WTC11 (cell line): ENCODE measurements at regions not wholly inside any gene's neighbourhood (a gene's known extent, or its start where the extent isn't known, plus 50 kb on each side); places are given as distances from the start of the nearest gene placed in this dataset.

ENCODE experiments used
- ATAC-seq: fragments of 200-7000 bp; cut with Tn5 transposase; 2 replicates; pipeline ENCODE4 v1.10.0; 2021; ENCODE audit warnings: mild to moderate bottlenecking, moderate library complexity
- CTCF ChIA-PET: fragments of 300-600 bp; sonication (Branson Sonifier 250); formaldehyde crosslinking; loops from one replicate; lab custom pipeline; 2021; ENCODE audit warnings: antibody characterized with exemption; lab: Charles Lee
- POLR2A ChIA-PET: fragments of 350-600 bp; sonication (Branson Sonifier 250); formaldehyde crosslinking; loops from one replicate; lab custom pipeline; 2021; ENCODE audit warnings: antibody characterized with exemption; lab: Charles Lee
- DNase-seq: peaks from one replicate; pipeline ENCODE4 v3.0.0; 2021; ENCODE audit warnings: low spot score
- H3K27ac Mint-ChIP-seq: 2 replicates; pipeline ENCODE4 v1.8.0; 2021; ENCODE audit warnings: mixed read lengths
- H3K27me3 Mint-ChIP-seq: 2 replicates; pipeline ENCODE4 v1.8.0; 2021; ENCODE audit warnings: low read depth, mild to moderate bottlenecking, moderate library complexity, mixed read lengths
- H3K36me3 Mint-ChIP-seq: 2 replicates; pipeline ENCODE4 v1.8.0; 2021; ENCODE audit warnings: mixed read lengths
- H3K4me1 Mint-ChIP-seq: 2 replicates; pipeline ENCODE4 v1.8.0; 2022; ENCODE audit warnings: mixed read lengths
- H3K4me3 Mint-ChIP-seq: 2 replicates; pipeline ENCODE4 v1.8.0; 2021; ENCODE audit warnings: mild to moderate bottlenecking, moderate library complexity, mixed read lengths
- H3K9me3 Mint-ChIP-seq: 2 replicates; pipeline ENCODE4 v1.8.0; 2021; ENCODE audit warnings: mixed read lengths
- ATF2 ChIP-seq: sonication (generic); formaldehyde crosslinking; IDR thresholded peaks from 2 replicates; pipeline ENCODE4 v1.8.1; 2022; ENCODE audit warnings: low read depth, missing genetic modification reagents, borderline replicate concordance
- CTCF ChIP-seq: fragments of 200-600 bp; IDR thresholded peaks from 2 replicates; pipeline ENCODE4 v1.8.0; 2022; ENCODE audit warnings: antibody characterized with exemption
- ERG ChIP-seq: fragments of 250-450 bp; sonication (Bioruptor Pico); IDR thresholded peaks from 2 replicates; pipeline ENCODE4 v1.8.0; 2021; ENCODE audit warnings: mild to moderate bottlenecking
- FOXK1 ChIP-seq: sonication (generic); formaldehyde crosslinking; IDR thresholded peaks from 2 replicates; pipeline ENCODE4 v1.8.0; 2022; ENCODE audit warnings: mild to moderate bottlenecking, moderate library complexity, missing genetic modification reagents
- FOXP4 ChIP-seq: sonication (generic); formaldehyde crosslinking; IDR thresholded peaks from 2 replicates; pipeline ENCODE4 v1.8.0; 2022; ENCODE audit warnings: mild to moderate bottlenecking, missing genetic modification reagents
- GTF2I ChIP-seq: fragments of 250-450 bp; sonication (Bioruptor Pico); conservative IDR thresholded peaks from 2 replicates; pipeline ENCODE4 v1.4.0; 2021; ENCODE audit warnings: mild to moderate bottlenecking
- IRF2 ChIP-seq: sonication (generic); formaldehyde crosslinking; IDR thresholded peaks from 2 replicates; pipeline ENCODE4 v1.8.0; 2022; ENCODE audit warnings: low read depth, missing genetic modification reagents, borderline replicate concordance
- NR2C2 ChIP-seq: sonication (generic); formaldehyde crosslinking; IDR thresholded peaks from 2 replicates; pipeline ENCODE4 v1.8.0; 2022; ENCODE audit warnings: mild to moderate bottlenecking, missing genetic modification reagents
- NR3C1 ChIP-seq: sonication (generic); formaldehyde crosslinking; conservative IDR thresholded peaks from 2 replicates; pipeline ENCODE4 v1.8.1; 2023; ENCODE audit warnings: low read depth, mild to moderate bottlenecking, missing genetic modification reagents
- SMAD4 ChIP-seq: sonication (generic); formaldehyde crosslinking; IDR thresholded peaks from 2 replicates; pipeline ENCODE4 v1.8.0; 2022; ENCODE audit warnings: mild to moderate bottlenecking, missing genetic modification reagents
- SOX15 ChIP-seq: fragments of 250-450 bp; sonication (Bioruptor Pico); IDR thresholded peaks from 2 replicates; pipeline ENCODE4 v1.9.0; 2021; ENCODE audit warnings: mild to moderate bottlenecking
- STAT6 ChIP-seq: sonication (generic); formaldehyde crosslinking; conservative IDR thresholded peaks from 2 replicates; pipeline ENCODE4 v1.8.1; 2023; ENCODE audit warnings: mild to moderate bottlenecking, low read depth, missing genetic modification reagents, moderate library complexity
- ZNF423 ChIP-seq: fragments of 250-450 bp; sonication (Bioruptor Pico); IDR thresholded peaks from 2 replicates; pipeline ENCODE4 v2.1.2; 2022; ENCODE audit warnings: mild to moderate bottlenecking, moderate library complexity
- TF ChIP-seq, protein P1 (sequence below): sonication (generic); formaldehyde crosslinking; IDR thresholded peaks from 2 replicates; pipeline ENCODE4 v1.8.0; 2022; ENCODE audit warnings: mild to moderate bottlenecking, missing genetic modification reagents
- TF ChIP-seq, protein P2 (sequence below): fragments of 250-450 bp; sonication (Bioruptor Pico); IDR thresholded peaks from 2 replicates; pipeline ENCODE4 v1.9.0; 2021; ENCODE audit warnings: moderate library complexity, mild to moderate bottlenecking, inconsistent platforms, borderline replicate concordance
- TF ChIP-seq, protein P3 (sequence below): sonication (generic); formaldehyde crosslinking; IDR thresholded peaks from 2 replicates; pipeline ENCODE4 v1.8.1; 2023; ENCODE audit warnings: mild to moderate bottlenecking, missing genetic modification reagents
- TF ChIP-seq, protein P4 (sequence below): fragments of 250-450 bp; sonication (Bioruptor Pico); IDR thresholded peaks from 2 replicates; pipeline ENCODE4 v1.9.0; 2021; ENCODE audit warnings: mild to moderate bottlenecking
- TF ChIP-seq, protein P5 (sequence below): sonication (generic); formaldehyde crosslinking; IDR thresholded peaks from 2 replicates; pipeline ENCODE4 v1.8.1; 2023; ENCODE audit warnings: mild to moderate bottlenecking, missing genetic modification reagents

DNA sequence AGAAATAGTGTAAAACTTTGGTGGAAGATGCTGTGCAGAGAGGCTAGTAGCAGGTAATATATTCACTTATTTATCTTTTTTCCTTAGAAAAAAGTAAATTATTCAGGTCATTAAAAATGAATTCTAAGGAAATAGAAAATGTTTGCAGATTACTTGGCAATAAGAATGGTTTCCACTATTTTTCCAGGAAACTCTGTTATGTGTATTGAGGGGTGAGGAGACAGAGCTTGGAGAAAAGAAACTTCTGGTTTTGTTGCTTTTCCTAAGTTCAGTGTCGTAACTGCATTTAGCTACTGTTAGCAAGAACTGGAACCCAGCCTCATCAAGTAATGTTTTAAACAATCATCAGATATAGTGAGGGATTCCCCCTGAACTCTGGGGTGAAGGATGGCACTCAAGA, 79.2 kb upstream of the SMLR1 start:
- ChIA-PET CTCF (no interaction called here), POLR2A (no interaction called here)
- peaks cover 22% of the 10 kb centered on the region for H3K36me3 Mint-ChIP-seq
- peaks cover 31% of the 10 kb centered on the region for H3K9me3 Mint-ChIP-seq
- TF ChIP-seq, protein P1, sequence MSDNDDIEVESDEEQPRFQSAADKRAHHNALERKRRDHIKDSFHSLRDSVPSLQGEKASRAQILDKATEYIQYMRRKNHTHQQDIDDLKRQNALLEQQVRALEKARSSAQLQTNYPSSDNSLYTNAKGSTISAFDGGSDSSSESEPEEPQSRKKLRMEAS, result no peak
- TF ChIP-seq, protein P2, sequence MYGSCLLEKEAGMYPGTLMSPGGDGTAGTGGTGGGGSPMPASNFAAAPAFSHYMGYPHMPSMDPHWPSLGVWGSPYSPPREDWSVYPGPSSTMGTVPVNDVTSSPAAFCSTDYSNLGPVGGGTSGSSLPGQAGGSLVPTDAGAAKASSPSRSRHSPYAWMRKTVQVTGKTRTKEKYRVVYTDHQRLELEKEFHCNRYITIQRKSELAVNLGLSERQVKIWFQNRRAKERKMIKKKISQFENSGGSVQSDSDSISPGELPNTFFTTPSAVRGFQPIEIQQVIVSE (CRISPR knock-in tag), result no peak
- TF ChIP-seq IRF2 (no peak), CTCF (no peak), GTF2I (no peak), ATF2 (CRISPR knock-in tag) (no peak), ERG (CRISPR knock-in tag) (no peak), NR3C1 (CRISPR knock-in tag) (no peak), STAT6 (CRISPR knock-in tag) (no peak), FOXP4 (CRISPR knock-in tag) (no peak)
- TF ChIP-seq, protein P3, sequence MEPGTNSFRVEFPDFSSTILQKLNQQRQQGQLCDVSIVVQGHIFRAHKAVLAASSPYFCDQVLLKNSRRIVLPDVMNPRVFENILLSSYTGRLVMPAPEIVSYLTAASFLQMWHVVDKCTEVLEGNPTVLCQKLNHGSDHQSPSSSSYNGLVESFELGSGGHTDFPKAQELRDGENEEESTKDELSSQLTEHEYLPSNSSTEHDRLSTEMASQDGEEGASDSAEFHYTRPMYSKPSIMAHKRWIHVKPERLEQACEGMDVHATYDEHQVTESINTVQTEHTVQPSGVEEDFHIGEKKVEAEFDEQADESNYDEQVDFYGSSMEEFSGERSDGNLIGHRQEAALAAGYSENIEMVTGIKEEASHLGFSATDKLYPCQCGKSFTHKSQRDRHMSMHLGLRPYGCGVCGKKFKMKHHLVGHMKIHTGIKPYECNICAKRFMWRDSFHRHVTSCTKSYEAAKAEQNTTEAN, result no peak
- TF ChIP-seq, protein P4, sequence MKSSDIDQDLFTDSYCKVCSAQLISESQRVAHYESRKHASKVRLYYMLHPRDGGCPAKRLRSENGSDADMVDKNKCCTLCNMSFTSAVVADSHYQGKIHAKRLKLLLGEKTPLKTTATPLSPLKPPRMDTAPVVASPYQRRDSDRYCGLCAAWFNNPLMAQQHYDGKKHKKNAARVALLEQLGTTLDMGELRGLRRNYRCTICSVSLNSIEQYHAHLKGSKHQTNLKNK (CRISPR knock-in tag), result no peak
- H3K27ac Mint-ChIP-seq, result no peak overlapping the region
- no peak overlapping the region for H3K4me3 Mint-ChIP-seq
- H3K27me3 Mint-ChIP-seq, result no peaks in the 10 kb centered on the region; the same call in 1 of the 2 replicates
- peaks cover 14% of the 10 kb centered on the region for H3K4me1 Mint-ChIP-seq
- DNase-seq, result no peak
- no peak for ATAC-seq

DNA sequence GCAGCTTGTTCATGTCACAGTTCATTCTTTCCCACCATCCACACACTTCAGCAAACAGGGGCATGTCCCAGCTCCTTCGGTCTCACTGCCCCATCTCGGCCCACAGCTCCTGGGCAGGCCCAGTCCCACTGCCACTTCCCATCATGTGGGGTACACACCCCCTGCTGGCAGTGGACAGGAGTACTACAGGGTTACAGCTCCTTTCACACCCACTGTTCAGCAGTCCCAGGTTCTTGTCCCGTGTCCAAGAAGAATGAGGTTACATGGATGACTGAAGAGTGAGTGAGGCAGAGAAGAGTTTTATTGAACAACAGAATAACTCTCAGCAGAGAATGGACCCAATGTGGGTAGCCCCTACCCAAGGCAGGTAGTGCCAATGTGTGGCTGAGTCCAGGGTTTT, 77.8 kb upstream of the SMLR1 start:
- ChIA-PET CTCF (no interaction called here), POLR2A (interaction anchor here (0.6 kb wide), 1 partner anchor 10 kb away, joined by 3 read pairs; no protein-coding TSS in a partner anchor)
- peaks cover 22% of the 10 kb centered on the region for H3K36me3 Mint-ChIP-seq
- ATAC-seq, result no peak
- no peak for TF ChIP-seq SOX15 (CRISPR knock-in tag)
- no peak for TF ChIP-seq FOXK1 (CRISPR knock-in tag)
- TF ChIP-seq, protein P5, sequence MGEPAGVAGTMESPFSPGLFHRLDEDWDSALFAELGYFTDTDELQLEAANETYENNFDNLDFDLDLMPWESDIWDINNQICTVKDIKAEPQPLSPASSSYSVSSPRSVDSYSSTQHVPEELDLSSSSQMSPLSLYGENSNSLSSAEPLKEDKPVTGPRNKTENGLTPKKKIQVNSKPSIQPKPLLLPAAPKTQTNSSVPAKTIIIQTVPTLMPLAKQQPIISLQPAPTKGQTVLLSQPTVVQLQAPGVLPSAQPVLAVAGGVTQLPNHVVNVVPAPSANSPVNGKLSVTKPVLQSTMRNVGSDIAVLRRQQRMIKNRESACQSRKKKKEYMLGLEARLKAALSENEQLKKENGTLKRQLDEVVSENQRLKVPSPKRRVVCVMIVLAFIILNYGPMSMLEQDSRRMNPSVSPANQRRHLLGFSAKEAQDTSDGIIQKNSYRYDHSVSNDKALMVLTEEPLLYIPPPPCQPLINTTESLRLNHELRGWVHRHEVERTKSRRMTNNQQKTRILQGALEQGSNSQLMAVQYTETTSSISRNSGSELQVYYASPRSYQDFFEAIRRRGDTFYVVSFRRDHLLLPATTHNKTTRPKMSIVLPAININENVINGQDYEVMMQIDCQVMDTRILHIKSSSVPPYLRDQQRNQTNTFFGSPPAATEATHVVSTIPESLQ (CRISPR knock-in tag), result no peak
- TF ChIP-seq ZNF423 (CRISPR knock-in tag), result no peak
- no peak for TF ChIP-seq SMAD4 (CRISPR knock-in tag)
- TF ChIP-seq NR2C2, result no peak
- H3K4me3 Mint-ChIP-seq, result no peak overlapping the region
- DNase-seq, result peak; percentile 11
- no peaks in the 10 kb centered on the region; the same call in 1 of the 2 replicates for H3K27me3 Mint-ChIP-seq
- no peak overlapping the region for H3K27ac Mint-ChIP-seq
- peaks cover 31% of the 10 kb centered on the region for H3K9me3 Mint-ChIP-seq
- H3K4me1 Mint-ChIP-seq, result peaks cover 10% of the 10 kb centered on the region
